ENCODE measurements at regions not wholly inside any gene's neighbourhood (a gene's known extent, or its start where the extent isn't known, plus 50 kb on each side); places are given as distances from the start of the nearest gene placed in this dataset.
A peak's percentile ranks its signal among the peaks of the same experiment; 100 is the strongest.
"Not testable (repeated sequence)": the region's sequence is repeated elsewhere in the genome, so short reads cannot be mapped to it uniquely, and the experiment has no call there.

GRCh38 chr10:26621243-26621888, 76.1 kb upstream of the PDSS1 start:
- DNase-seq = peak in 1 of 2 donors; percentile 20
- Histone ChIP-seq H3K9me3 (ENCODE audit: control insufficient read depth, low read depth, low read length) (no peaks in the 10 kb centered on the region), H3K27me3 (ENCODE audit: control insufficient read depth, insufficient read depth, low read length) (no peaks in the 10 kb centered on the region), H3K4me3 (ENCODE audit: low read length) (no peak overlapping the region), H3K4me1 (ENCODE audit: control insufficient read depth, insufficient read depth, low read length) (peaks cover 2% of the 10 kb centered on the region), H3K27ac (ENCODE audit: low read length) (peak overlapping the region; percentile 86), H3K36me3 (ENCODE audit: control insufficient read depth, insufficient read depth, low read length) (no peaks in the 10 kb centered on the region)
- 54% methylated on average over 3 of the region's 7 CpGs for WGBS (ENCODE audit: insufficient coverage, low lambda C conversion rate)

DNA sequence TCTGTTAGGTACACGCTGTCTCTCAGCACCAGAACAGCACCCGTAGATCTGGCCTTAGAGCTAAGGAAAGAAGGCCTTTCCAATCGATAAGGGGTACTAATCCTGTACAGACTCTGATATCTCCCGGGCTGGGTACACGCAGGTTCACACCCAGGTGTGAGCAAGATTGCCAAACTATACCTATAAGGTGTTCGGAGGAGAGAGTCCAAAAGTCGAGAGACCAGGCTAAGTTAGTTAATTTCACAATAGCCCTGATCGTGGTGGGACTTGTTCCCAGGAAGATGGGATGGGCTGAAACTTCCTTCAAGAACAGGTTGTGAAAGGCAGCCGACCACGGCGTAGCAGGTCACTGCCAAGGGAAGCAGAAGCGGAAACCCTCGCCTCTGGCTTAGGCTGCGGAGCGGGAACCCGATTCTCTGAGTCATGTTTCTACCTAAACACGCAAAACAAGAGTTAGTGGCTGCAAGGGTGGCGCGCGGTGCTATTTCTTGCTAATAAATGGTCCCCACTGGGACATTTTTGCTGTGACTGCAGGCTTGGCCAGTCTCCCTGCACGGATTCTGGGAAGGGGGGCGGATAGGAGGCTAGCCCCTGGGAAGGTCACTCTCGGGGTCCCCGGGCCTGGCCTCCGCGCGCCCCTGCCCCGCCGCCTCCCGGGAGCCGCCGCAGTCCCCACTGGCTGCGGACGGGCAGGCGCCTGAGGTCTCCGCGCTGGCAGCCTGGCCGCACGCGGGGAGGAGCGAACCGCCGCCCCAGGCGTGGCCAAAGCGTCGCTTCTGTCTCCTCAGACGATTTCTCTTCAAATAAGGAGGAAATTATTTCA, 75.4 kb upstream of the PDSS1 start:
- no peaks in the 10 kb centered on the region for H3K9me3 ChIP-seq (ENCODE audit: control insufficient read depth, low read depth, low read length)
- H3K36me3 ChIP-seq (ENCODE audit: control insufficient read depth, insufficient read depth, low read length) = no peaks in the 10 kb centered on the region
- peaks cover 2% of the 10 kb centered on the region for H3K4me1 ChIP-seq (ENCODE audit: control insufficient read depth, insufficient read depth, low read length)
- peak; percentile 82 to 94 for DNase-seq
- peak overlapping the region; percentile 86 for H3K27ac ChIP-seq (ENCODE audit: low read length)
- no peaks in the 10 kb centered on the region for H3K27me3 ChIP-seq (ENCODE audit: control insufficient read depth, insufficient read depth, low read length)
- no CpG with 5 or more reads among the region's 47 CpGs for WGBS (ENCODE audit: insufficient coverage, low lambda C conversion rate)
- peak overlapping the region; percentile 34 for H3K4me3 ChIP-seq (ENCODE audit: low read length)

GRCh38 chr10:26622891-26623290, 74.6 kb upstream of the PDSS1 start:
- peak overlapping the region; percentile 86 for H3K27ac ChIP-seq (ENCODE audit: low read length)

GRCh38 chr10:26624006-26624405, 73.5 kb upstream of the PDSS1 start:
- Histone ChIP-seq H3K4me1 (ENCODE audit: control insufficient read depth, insufficient read depth, low read length) (peaks cover 2% of the 10 kb centered on the region), H3K4me3 (ENCODE audit: low read length) (no peak overlapping the region), H3K27me3 (ENCODE audit: control insufficient read depth, insufficient read depth, low read length) (no peaks in the 10 kb centered on the region), H3K9me3 (ENCODE audit: control insufficient read depth, low read depth, low read length) (no peaks in the 10 kb centered on the region), H3K36me3 (ENCODE audit: control insufficient read depth, insufficient read depth, low read length) (no peaks in the 10 kb centered on the region), H3K27ac (ENCODE audit: low read length) (no peak overlapping the region)
- DNase-seq = no peak
- WGBS (ENCODE audit: insufficient coverage, low lambda C conversion rate) = 100% methylated on average over 2 of the region's 3 CpGs

More at GRCh38 chr10:26622891-26623290, 74.6 kb upstream of the PDSS1 start:
- Histone ChIP-seq H3K36me3 (ENCODE audit: control insufficient read depth, insufficient read depth, low read length) (no peaks in the 10 kb centered on the region), H3K4me3 (ENCODE audit: low read length) (no peak overlapping the region), H3K27me3 (ENCODE audit: control insufficient read depth, insufficient read depth, low read length) (no peaks in the 10 kb centered on the region), H3K9me3 (ENCODE audit: control insufficient read depth, low read depth, low read length) (no peaks in the 10 kb centered on the region), H3K4me1 (ENCODE audit: control insufficient read depth, insufficient read depth, low read length) (peaks cover 2% of the 10 kb centered on the region)
- 100% methylated on average over 1 of the region's 7 CpGs for WGBS (ENCODE audit: insufficient coverage, low lambda C conversion rate)
- peak in 1 of 2 donors; percentile 5 for DNase-seq

- no peak for DNase-seq
- 70% methylated on average over 3 of the region's 3 CpGs for WGBS (ENCODE audit: insufficient coverage, low lambda C conversion rate)
- no peaks in the 10 kb centered on the region for H3K4me1 ChIP-seq (ENCODE audit: control insufficient read depth, insufficient read depth, low read length)
- H3K27ac ChIP-seq (ENCODE audit: low read length) = no peak overlapping the region
- H3K36me3 ChIP-seq (ENCODE audit: control insufficient read depth, insufficient read depth, low read length) = no peaks in the 10 kb centered on the region
- H3K4me3 ChIP-seq (ENCODE audit: low read length) = no peak overlapping the region
- H3K9me3 ChIP-seq (ENCODE audit: control insufficient read depth, low read depth, low read length) = no peaks in the 10 kb centered on the region
- H3K27me3 ChIP-seq (ENCODE audit: control insufficient read depth, insufficient read depth, low read length) = no peaks in the 10 kb centered on the region
These were observed 71.4 kb upstream of the PDSS1 start for GRCh38 chr10:26626066-26626465.

DNA sequence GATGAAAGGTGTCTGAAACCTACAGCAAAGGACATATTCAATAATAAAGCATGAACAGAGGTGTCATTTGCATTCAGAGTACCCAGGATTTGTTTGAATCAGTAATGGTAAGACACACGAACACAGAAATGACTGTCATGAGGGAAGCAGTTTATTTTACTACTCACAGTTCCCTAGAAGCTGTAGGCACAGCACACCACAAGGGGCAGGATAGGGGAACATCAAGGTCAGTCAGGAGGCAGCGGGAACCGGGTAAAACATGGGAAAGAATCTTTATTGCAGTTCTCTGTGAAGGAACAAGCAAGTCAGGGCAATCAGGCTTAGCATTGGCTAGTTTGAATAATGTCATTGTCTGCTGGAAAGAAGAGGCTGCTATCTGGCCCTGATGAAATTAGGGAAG, 70.2 kb upstream of the PDSS1 start:
- DNase-seq = peak in 1 of 2 donors; percentile 27
- H3K9me3 ChIP-seq (ENCODE audit: control insufficient read depth, low read depth, low read length) = no peaks in the 10 kb centered on the region
- no peaks in the 10 kb centered on the region for H3K4me1 ChIP-seq (ENCODE audit: control insufficient read depth, insufficient read depth, low read length)
- WGBS (ENCODE audit: insufficient coverage, low lambda C conversion rate) = 8% methylated on average over 2 of the region's 3 CpGs
- H3K36me3 ChIP-seq (ENCODE audit: control insufficient read depth, insufficient read depth, low read length) = no peaks in the 10 kb centered on the region
- no peak overlapping the region for H3K4me3 ChIP-seq (ENCODE audit: low read length)
- no peak overlapping the region for H3K27ac ChIP-seq (ENCODE audit: low read length)
- no peaks in the 10 kb centered on the region for H3K27me3 ChIP-seq (ENCODE audit: control insufficient read depth, insufficient read depth, low read length)

- DNase-seq = no peak
- H3K9me3 ChIP-seq (ENCODE audit: control insufficient read depth, low read depth, low read length) = no peaks in the 10 kb centered on the region
- H3K4me3 ChIP-seq (ENCODE audit: low read length) = no peak overlapping the region
- WGBS (ENCODE audit: insufficient coverage, low lambda C conversion rate) = 82% methylated on average over 2 of the region's 2 CpGs
- no peak overlapping the region for H3K27ac ChIP-seq (ENCODE audit: low read length)
- H3K36me3 ChIP-seq (ENCODE audit: control insufficient read depth, insufficient read depth, low read length) = no peaks in the 10 kb centered on the region
- no peaks in the 10 kb centered on the region for H3K27me3 ChIP-seq (ENCODE audit: control insufficient read depth, insufficient read depth, low read length)
- no peaks in the 10 kb centered on the region for H3K4me1 ChIP-seq (ENCODE audit: control insufficient read depth, insufficient read depth, low read length)
These were observed 69.1 kb upstream of the PDSS1 start for GRCh38 chr10:26628395-26628794.

DNA sequence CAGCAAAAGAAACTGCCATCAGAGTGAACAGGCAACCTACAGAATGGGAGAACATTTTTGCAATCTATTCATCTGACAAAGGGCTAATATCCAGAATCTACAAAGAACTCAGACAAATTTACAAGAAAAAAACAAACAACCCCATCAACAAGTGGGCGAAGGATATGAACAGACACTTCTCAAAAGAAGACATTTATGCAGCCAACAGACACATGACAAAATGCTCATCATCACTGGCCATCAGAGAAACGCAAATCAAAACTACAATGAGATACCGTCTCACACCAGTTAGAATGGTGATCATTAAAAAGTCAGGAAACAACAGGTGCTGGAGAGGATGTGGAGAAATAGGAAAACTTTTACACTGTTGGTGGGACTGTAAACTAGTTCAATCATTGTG, 65.3 kb upstream of the PDSS1 start:
- not testable (repeated sequence) for H3K27me3 ChIP-seq (ENCODE audit: control insufficient read depth, insufficient read depth, low read length); H3K9me3 ChIP-seq (ENCODE audit: control insufficient read depth, low read depth, low read length); DNase-seq; H3K4me1 ChIP-seq (ENCODE audit: control insufficient read depth, insufficient read depth, low read length); H3K27ac ChIP-seq (ENCODE audit: low read length); H3K4me3 ChIP-seq (ENCODE audit: low read length); H3K36me3 ChIP-seq (ENCODE audit: control insufficient read depth, insufficient read depth, low read length)
- no CpG with 5 or more reads among the region's 3 CpGs for WGBS (ENCODE audit: insufficient coverage, low lambda C conversion rate)

GRCh38 chr10:26634111-26634510, 63.4 kb upstream of the PDSS1 start:
- H3K27me3 ChIP-seq (ENCODE audit: control insufficient read depth, insufficient read depth, low read length); DNase-seq; H3K27ac ChIP-seq (ENCODE audit: low read length); H3K4me1 ChIP-seq (ENCODE audit: control insufficient read depth, insufficient read depth, low read length); H3K4me3 ChIP-seq (ENCODE audit: low read length); H3K36me3 ChIP-seq (ENCODE audit: control insufficient read depth, insufficient read depth, low read length); H3K9me3 ChIP-seq (ENCODE audit: control insufficient read depth, low read depth, low read length): not testable (repeated sequence)

GRCh38 chr10:26637521-26638275, 59.8 kb upstream of the PDSS1 start:
- no peak overlapping the region for H3K27ac ChIP-seq (ENCODE audit: low read length)
- no CpG with 5 or more reads among the region's 19 CpGs for WGBS (ENCODE audit: insufficient coverage, low lambda C conversion rate)
- H3K9me3 ChIP-seq (ENCODE audit: control insufficient read depth, low read depth, low read length) = no peaks in the 10 kb centered on the region
- H3K36me3 ChIP-seq (ENCODE audit: control insufficient read depth, insufficient read depth, low read length) = no peaks in the 10 kb centered on the region
- H3K27me3 ChIP-seq (ENCODE audit: control insufficient read depth, insufficient read depth, low read length) = no peaks in the 10 kb centered on the region
- DNase-seq = no peak
- H3K4me3 ChIP-seq (ENCODE audit: low read length) = no peak overlapping the region
- H3K4me1 ChIP-seq (ENCODE audit: control insufficient read depth, insufficient read depth, low read length) = no peaks in the 10 kb centered on the region

Measured in large intestine (tissue), 3 donors.